Bronchial epithelial cell (primary cell): ENCODE measurements at regions not wholly inside any gene's neighbourhood (a gene's known extent, or its start where the extent isn't known, plus 50 kb on each side); places are given as distances from the start of the nearest gene placed in this dataset.

Experiments used
- DNase-seq: peaks from one replicate; pipeline ENCODE4 v3.0.0-alpha.2; 2010; ENCODE audit warnings: low read depth
- FAIRE-seq: peaks from 2 replicates; lab custom pipeline; 2011; peaks lifted over from hg19 to GRCh38; lab: Jason Lieb, UNC
- H3K27me3 ChIP-seq: 2 replicates; pipeline ENCODE4 v1.5.1; 2011; ENCODE audit warnings: low read length; ENCODE audit not compliant: control insufficient read depth, insufficient read depth
- H3K36me3 ChIP-seq: 2 replicates; pipeline ENCODE4 v1.5.1; 2011; ENCODE audit warnings: low read length; ENCODE audit not compliant: control insufficient read depth, insufficient read depth
- H3K4me3 ChIP-seq: 2 replicates; pipeline ENCODE4 v1.5.1; 2011; ENCODE audit warnings: mild to moderate bottlenecking, low read depth, low read length, control low read depth
- TF ChIP-seq, protein P1 (sequence below): IDR thresholded peaks from 2 replicates; pipeline ENCODE4 v1.5.1; 2011; ENCODE audit warnings: mild to moderate bottlenecking, moderate library complexity, low read length, control low read depth, inconsistent platforms; ENCODE audit not compliant: insufficient read depth, severe bottlenecking

DNA sequence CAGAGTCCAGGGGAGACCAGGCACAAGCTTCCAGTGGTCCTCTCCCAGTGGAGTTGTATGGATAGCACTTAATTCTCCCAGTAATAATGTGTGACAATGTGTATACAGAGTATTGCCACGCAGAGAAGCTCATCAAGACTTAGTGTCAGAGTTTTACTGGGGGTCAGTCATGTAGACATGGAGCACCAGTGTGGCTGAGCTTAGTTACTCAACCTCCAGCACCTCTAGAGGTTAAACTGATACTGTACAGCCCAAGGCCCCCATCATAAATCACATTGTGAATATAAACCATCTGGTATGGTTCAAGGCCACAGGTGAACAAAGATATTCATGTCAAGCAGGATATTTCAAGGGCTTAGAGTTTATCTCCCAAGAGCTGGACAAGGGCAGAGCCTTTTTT lies 378.1 kb upstream of the TMPO start:
- Histone ChIP-seq H3K36me3 (no peaks in the 10 kb centered on the region), H3K4me3 (no peak overlapping the region), H3K27me3 (no peaks in the 10 kb centered on the region)
- DNase-seq: no peak
- TF ChIP-seq, protein P1, sequence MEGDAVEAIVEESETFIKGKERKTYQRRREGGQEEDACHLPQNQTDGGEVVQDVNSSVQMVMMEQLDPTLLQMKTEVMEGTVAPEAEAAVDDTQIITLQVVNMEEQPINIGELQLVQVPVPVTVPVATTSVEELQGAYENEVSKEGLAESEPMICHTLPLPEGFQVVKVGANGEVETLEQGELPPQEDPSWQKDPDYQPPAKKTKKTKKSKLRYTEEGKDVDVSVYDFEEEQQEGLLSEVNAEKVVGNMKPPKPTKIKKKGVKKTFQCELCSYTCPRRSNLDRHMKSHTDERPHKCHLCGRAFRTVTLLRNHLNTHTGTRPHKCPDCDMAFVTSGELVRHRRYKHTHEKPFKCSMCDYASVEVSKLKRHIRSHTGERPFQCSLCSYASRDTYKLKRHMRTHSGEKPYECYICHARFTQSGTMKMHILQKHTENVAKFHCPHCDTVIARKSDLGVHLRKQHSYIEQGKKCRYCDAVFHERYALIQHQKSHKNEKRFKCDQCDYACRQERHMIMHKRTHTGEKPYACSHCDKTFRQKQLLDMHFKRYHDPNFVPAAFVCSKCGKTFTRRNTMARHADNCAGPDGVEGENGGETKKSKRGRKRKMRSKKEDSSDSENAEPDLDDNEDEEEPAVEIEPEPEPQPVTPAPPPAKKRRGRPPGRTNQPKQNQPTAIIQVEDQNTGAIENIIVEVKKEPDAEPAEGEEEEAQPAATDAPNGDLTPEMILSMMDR: no peak
- FAIRE-seq: no peak

- TF ChIP-seq, protein P1: no peak
These were observed 370.4 kb upstream of the TMPO start for GRCh38 chr12:98144953-98145352.

GRCh38 chr12:98146043-98146442 lies 369.3 kb upstream of the TMPO start:
- H3K27me3 ChIP-seq: no peaks in the 10 kb centered on the region
- H3K4me3 ChIP-seq: no peak overlapping the region
- FAIRE-seq (no peak), DNase-seq (no peak)
- TF ChIP-seq, protein P1: no peak
- no peaks in the 10 kb centered on the region for H3K36me3 ChIP-seq

More at GRCh38 chr12:98144953-98145352, 370.4 kb upstream of the TMPO start:
- DNase-seq (no peak), FAIRE-seq (no peak)
- Histone ChIP-seq H3K27me3 (no peaks in the 10 kb centered on the region), H3K4me3 (no peak overlapping the region), H3K36me3 (no peaks in the 10 kb centered on the region)

- TF ChIP-seq, protein P1: no peak
- FAIRE-seq (no peak), DNase-seq (no peak)
- H3K36me3 ChIP-seq: no peaks in the 10 kb centered on the region
- H3K27me3 ChIP-seq: no peaks in the 10 kb centered on the region
- H3K4me3 ChIP-seq: no peak overlapping the region
These were observed 368.9 kb upstream of the TMPO start for GRCh38 chr12:98146487-98146886.

GRCh38 chr12:98149270-98149669 lies 366.1 kb upstream of the TMPO start:
- FAIRE-seq (no peak), DNase-seq (peak; percentile 55)
- Histone ChIP-seq H3K4me3 (no peak overlapping the region), H3K27me3 (no peaks in the 10 kb centered on the region), H3K36me3 (no peaks in the 10 kb centered on the region)
- TF ChIP-seq, protein P1: no peak

DNA sequence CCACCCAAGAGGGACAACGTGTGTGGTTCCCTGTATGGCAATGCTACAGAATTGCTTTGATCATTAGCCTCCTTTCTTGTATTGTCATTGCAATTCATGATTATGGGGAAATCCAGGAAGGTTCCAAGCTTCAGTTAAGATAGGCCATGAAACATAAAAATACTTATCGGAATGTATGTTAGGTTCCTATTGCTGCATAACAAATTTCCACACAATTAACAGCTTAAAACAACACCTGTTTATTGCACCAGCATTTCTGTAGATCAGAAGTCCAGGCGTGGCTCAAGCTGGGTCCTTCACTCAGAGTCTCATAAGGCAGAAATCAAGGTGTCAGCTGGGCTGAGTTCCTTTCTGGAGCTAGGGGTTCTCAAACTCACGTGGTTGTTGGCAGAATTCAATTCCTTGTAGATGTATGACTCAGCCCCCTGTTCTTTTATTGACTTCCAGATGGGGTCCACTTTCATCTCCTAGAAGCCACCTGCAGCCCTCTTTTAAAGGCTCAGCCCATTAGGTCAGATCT lies 365.6 kb upstream of the TMPO start:
- no peak for DNase-seq
- Histone ChIP-seq H3K4me3 (no peak overlapping the region), H3K36me3 (no peaks in the 10 kb centered on the region), H3K27me3 (no peaks in the 10 kb centered on the region)
- FAIRE-seq: no peak
- TF ChIP-seq, protein P1: no peak
